Adrenal gland (tissue), 9 donors: ENCODE measurements at regions not wholly inside any gene's neighbourhood (a gene's known extent, or its start where the extent isn't known, plus 50 kb on each side); places are given as distances from the start of the nearest gene placed in this dataset.

ENCODE experiments used
- DNase-seq, 7 donors: peaks; one replicate each; pipeline ENCODE4 v3.0.0-alpha.2; 2019 to 2020
- H3K27ac ChIP-seq, 5 donors: fragments of 200-600 bp; sonication (generic) in 4 of 5; 1 replicate in 3 of 5; 2 replicates in 2 of 5; pipeline versions ENCODE4 v1.5.1 to v1.8.0; 2016 to 2020; ENCODE audit warnings: mild to moderate bottlenecking in 1 of 5
- H3K27me3 ChIP-seq: fragments of 200-600 bp; 2 replicates; pipeline ENCODE4 v1.8.0; 2021
- H3K36me3 ChIP-seq, 2 donors: fragments of 200-600 bp; replicated peaks in 1 of 2; 1 replicate in 1 of 2; 2 replicates in 1 of 2; pipeline versions ENCODE4 v1.5.1 to v1.8.0; 2018 to 2022
- H3K4me1 ChIP-seq, 2 donors: fragments of 200-600 bp; replicated peaks in 1 of 2; 1 replicate in 1 of 2; 2 replicates in 1 of 2; pipeline versions ENCODE4 v1.5.1 to v1.8.0; 2018 to 2021
- H3K4me3 ChIP-seq, 4 donors: fragments of 200-600 bp; sonication (generic) in 3 of 4; one replicate each; pipeline ENCODE4 v1.5.1; 2016 to 2018
- H3K9me3 ChIP-seq, 3 donors: fragments of 200-600 bp; sonication (generic) in 1 of 3; replicated peaks in 1 of 3; 1 replicate in 2 of 3; 2 replicates in 1 of 3; pipeline versions ENCODE4 v1.5.1 to v1.8.0; 2016 to 2021
- CTCF ChIP-seq, 6 experiments: fragments of 450-650 bp in 4 of 6; fragments of 200-600 bp in 2 of 6; sonication (generic) in 1 of 6; IDR thresholded peaks; 1 replicate in 5 of 6; 2 replicates in 1 of 6; pipeline versions ENCODE4 v1.5.1 to v1.8.0; 2016 to 2021; ENCODE audit warnings: antibody characterized with exemption in 6 of 6, mild to moderate bottlenecking in 2 of 6, moderate library complexity in 1 of 6
- POLR2A ChIP-seq, 2 donors: fragments of 450-650 bp; IDR thresholded peaks; one replicate each; pipeline ENCODE4 v1.6.1; 2017; ENCODE audit warnings: antibody characterized with exemption in 2 of 2, mild to moderate bottlenecking in 2 of 2, moderate library complexity in 1 of 2
- WGBS, 4 donors: extraction: QIAGEN DNeasy Blood & Tissue Kit in 2 of 4; methylation state at CpG; one replicate each; pipeline versions ENCODE4 v1.1.5 to v1.1.7; 2013 to 2017; 5-methylcytosine and 5-hydroxymethylcytosine counted together
- intact Hi-C, 2 donors: fragments of 100-400 bp; cut with DNase I; formaldehyde crosslinking; loops; one replicate each; pipeline versions ENCODE4 v1.14.1 to v1.15.0; 2022 to 2023
- donor health status: healthy with polysubstance abuse.
- donor health status: Bipolar disorder and iron deficiency.
- donor health status: DM: yes; HTN: yes; CAD: no.
- donor health status: DM: no; HTN: no; CAD: no.
- donor health status: DM: no; HTN: no; CAD: no.

GRCh38 chr6:49370518-49370917 lies 92.5 kb downstream of the MMUT start:
- Histone ChIP-seq H3K4me1 (no peaks in the 10 kb centered on the region), H3K4me3 (no peak overlapping the region), H3K36me3 (no peaks in the 10 kb centered on the region), H3K27me3 (no peaks in the 10 kb centered on the region), H3K27ac (no peak overlapping the region), H3K9me3 (no peaks in the 10 kb centered on the region)
- TF ChIP-seq POLR2A (IDR thresholded peaks at IDR 0.05) (no peak), CTCF (IDR thresholded peaks at IDR 0.05) (no peak)
- intact Hi-C loops, result no loop called here
- WGBS, 4 donors, result 42 to 50% (median 47%) methylated on average over 2 of the region's 2 CpGs
- DNase-seq, result no peak

- Histone ChIP-seq H3K36me3 (no peaks in the 10 kb centered on the region), H3K4me1 (no peaks in the 10 kb centered on the region), H3K4me3 (no peak overlapping the region), H3K27me3 (no peaks in the 10 kb centered on the region), H3K27ac (no peak overlapping the region), H3K9me3 (no peaks in the 10 kb centered on the region)
- 82 to 92% (median 92%) methylated on average over 2 of the region's 2 CpGs; no CpG with 5 or more reads in 1 of the 4 donors for WGBS, 4 donors
- intact Hi-C loops, result no loop called here
- no peak for TF ChIP-seq POLR2A (IDR thresholded peaks at IDR 0.05)
- TF ChIP-seq CTCF (IDR thresholded peaks at IDR 0.05), result no peak
- no peak for DNase-seq
Measured at GRCh38 chr6:49366539-49366938, 96.5 kb downstream of the MMUT start.

GRCh38 chr6:49348561-49348960 lies 114.5 kb downstream of the MMUT start:
- H3K4me1 ChIP-seq, result no peaks in the 10 kb centered on the region
- peaks cover 0 to 6% (median 0%) of the 10 kb centered on the region in 3 donors for H3K9me3 ChIP-seq
- no peaks in the 10 kb centered on the region for H3K27me3 ChIP-seq
- intact Hi-C loops, result no loop called here
- H3K27ac ChIP-seq, result no peak overlapping the region
- DNase-seq, result no peak
- no peak overlapping the region for H3K4me3 ChIP-seq
- 88 to 94% (median 90%) methylated on average over 7 of the region's 7 CpGs for WGBS, 4 donors
- no peak for TF ChIP-seq POLR2A (IDR thresholded peaks at IDR 0.05)
- H3K36me3 ChIP-seq, result no peaks in the 10 kb centered on the region

- DNase-seq, result no peak
- TF ChIP-seq CTCF (IDR thresholded peaks at IDR 0.05) (no peak), POLR2A (IDR thresholded peaks at IDR 0.05) (no peak)
- 63 to 76% (median 71%) methylated on average over 6 of the region's 6 CpGs for WGBS, 4 donors
- Histone ChIP-seq H3K4me3 (no peak overlapping the region), H3K9me3 (no peaks in the 10 kb centered on the region), H3K36me3 (no peaks in the 10 kb centered on the region), H3K27me3 (no peaks in the 10 kb centered on the region), H3K27ac (no peak overlapping the region), H3K4me1 (no peaks in the 10 kb centered on the region)
- intact Hi-C loops, result no loop called here
Measured at GRCh38 chr6:49342410-49342809, 120.6 kb downstream of the MMUT start.

GRCh38 chr6:49341869-49342268 lies 121.2 kb downstream of the MMUT start:
- Histone ChIP-seq H3K4me1 (no peaks in the 10 kb centered on the region), H3K27ac (no peak overlapping the region), H3K9me3 (no peaks in the 10 kb centered on the region), H3K27me3 (no peaks in the 10 kb centered on the region), H3K4me3 (no peak overlapping the region), H3K36me3 (no peaks in the 10 kb centered on the region)
- TF ChIP-seq CTCF (IDR thresholded peaks at IDR 0.05) (no peak), POLR2A (IDR thresholded peaks at IDR 0.05) (no peak)
- WGBS, 4 donors, result 70 to 84% (median 81%) methylated on average over 3 of the region's 3 CpGs
- DNase-seq, result no peak
- intact Hi-C loops, result no loop called here
